Liver (tissue), 3 donors: ENCODE measurements at regions not wholly inside any gene's neighbourhood (a gene's known extent, or its start where the extent isn't known, plus 50 kb on each side); places are given as distances from the start of the nearest gene placed in this dataset.

Experiments used
- ATF3 ChIP-seq: IDR thresholded peaks from 2 replicates; pipeline ENCODE4 v1.6.1; 2016; ENCODE audit warnings: antibody characterized with exemption
- CTCF ChIP-seq: fragments of 150-350 bp; IDR thresholded peaks from 2 replicates; pipeline ENCODE4 v1.5.1; 2017; ENCODE audit warnings: improper control_type of control experiment, low read depth, low read length; ENCODE audit not compliant: missing input control
- EGR1 ChIP-seq, 2 donors: IDR thresholded peaks; 2 replicates each; pipeline ENCODE4 v1.6.1; 2016 to 2018; ENCODE audit warnings: antibody characterized with exemption in 2 of 2, low read depth in 2 of 2
- FOXA1 ChIP-seq: IDR thresholded peaks from 2 replicates; pipeline ENCODE4 v1.6.1; 2016; ENCODE audit warnings: antibody characterized with exemption
- HNF4G ChIP-seq: IDR thresholded peaks from 2 replicates; pipeline ENCODE4 v1.6.1; 2016; ENCODE audit warnings: antibody characterized with exemption
- JUND ChIP-seq, 2 donors: IDR thresholded peaks; 2 replicates each; pipeline ENCODE4 v1.6.1; 2016; ENCODE audit warnings: antibody characterized with exemption in 2 of 2
- MAX ChIP-seq: IDR thresholded peaks from 2 replicates; pipeline ENCODE4 v1.6.1; 2016; ENCODE audit warnings: antibody characterized with exemption
- RAD21 ChIP-seq, 2 donors: IDR thresholded peaks; 2 replicates each; pipeline ENCODE4 v1.6.1; 2016; ENCODE audit warnings: antibody characterized with exemption in 2 of 2, mild to moderate bottlenecking in 2 of 2
- REST ChIP-seq: IDR thresholded peaks from 2 replicates; pipeline ENCODE4 v1.6.1; 2016; ENCODE audit warnings: antibody characterized with exemption, mild to moderate bottlenecking
- RXRA ChIP-seq, 2 donors: IDR thresholded peaks; 2 replicates each; pipeline ENCODE4 v1.6.1; 2017 to 2018; ENCODE audit warnings: antibody characterized with exemption in 2 of 2, mild to moderate bottlenecking in 1 of 2
- SP1 ChIP-seq: IDR thresholded peaks from 2 replicates; pipeline ENCODE4 v1.6.1; 2018; ENCODE audit warnings: antibody characterized with exemption, mild to moderate bottlenecking
- TAF1 ChIP-seq: conservative IDR thresholded peaks from 2 replicates; pipeline ENCODE4 v1.6.1; 2016; ENCODE audit warnings: antibody characterized with exemption, mild to moderate bottlenecking
- YY1 ChIP-seq: IDR thresholded peaks from 2 replicates; pipeline ENCODE4 v1.6.1; 2016; ENCODE audit warnings: antibody characterized with exemption, mild to moderate bottlenecking
- ZBTB33 ChIP-seq: IDR thresholded peaks from 2 replicates; pipeline ENCODE4 v1.6.1; 2016; ENCODE audit warnings: antibody characterized with exemption
- donor health status: healthy.
- donor health status: healthy.

GRCh38 chr2:188893972-188894371 lies 80.2 kb upstream of the COL3A1 start:
- TF ChIP-seq CTCF (no peak), YY1 (no peak), EGR1 (IDR thresholded peaks at IDR 0.05; ENCODE audit: low read depth in 2 of 2) (no peak), RAD21 (IDR thresholded peaks at IDR 0.05) (no peak), REST (no peak), TAF1 (no peak), JUND (IDR thresholded peaks at IDR 0.05) (no peak), ATF3 (no peak), SP1 (no peak), ZBTB33 (no peak), HNF4G (no peak), MAX (no peak), RXRA (IDR thresholded peaks at IDR 0.05) (no peak), FOXA1 (no peak)
